NCI-H1930 (cell line): ENCODE measurements at regions not wholly inside any gene's neighbourhood (a gene's known extent, or its start where the extent isn't known, plus 50 kb on each side); places are given as distances from the start of the nearest gene placed in this dataset.
"Not testable (repeated sequence)": the region's sequence is repeated elsewhere in the genome, so short reads cannot be mapped to it uniquely, and the experiment has no call there.

Source experiments
- DNase-seq, 2 experiments: peaks; one replicate each; lab custom pipeline; 2025; lab: John Stamatoyannopoulos, UW

DNA sequence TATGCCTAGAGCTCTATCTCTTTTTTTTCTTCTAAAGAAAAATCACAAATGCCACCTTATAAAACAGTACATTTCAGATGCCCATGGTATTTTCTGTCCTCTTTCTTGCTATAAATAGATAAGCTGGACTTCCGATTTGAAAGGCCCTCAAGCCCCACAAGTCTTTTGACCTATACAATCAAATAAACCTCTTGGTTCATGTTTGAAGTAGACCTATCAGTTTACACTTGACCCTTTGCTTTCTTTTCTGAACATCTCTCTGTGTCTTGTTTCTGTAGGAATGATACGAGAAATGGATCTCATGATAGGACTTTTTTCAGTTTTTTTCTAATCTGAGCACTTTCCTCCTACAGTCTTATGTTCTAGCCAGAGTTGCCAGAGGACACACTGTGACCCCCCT, 327.2 kb downstream of the SOX9 start:
- DNase-seq: no peak

DNA sequence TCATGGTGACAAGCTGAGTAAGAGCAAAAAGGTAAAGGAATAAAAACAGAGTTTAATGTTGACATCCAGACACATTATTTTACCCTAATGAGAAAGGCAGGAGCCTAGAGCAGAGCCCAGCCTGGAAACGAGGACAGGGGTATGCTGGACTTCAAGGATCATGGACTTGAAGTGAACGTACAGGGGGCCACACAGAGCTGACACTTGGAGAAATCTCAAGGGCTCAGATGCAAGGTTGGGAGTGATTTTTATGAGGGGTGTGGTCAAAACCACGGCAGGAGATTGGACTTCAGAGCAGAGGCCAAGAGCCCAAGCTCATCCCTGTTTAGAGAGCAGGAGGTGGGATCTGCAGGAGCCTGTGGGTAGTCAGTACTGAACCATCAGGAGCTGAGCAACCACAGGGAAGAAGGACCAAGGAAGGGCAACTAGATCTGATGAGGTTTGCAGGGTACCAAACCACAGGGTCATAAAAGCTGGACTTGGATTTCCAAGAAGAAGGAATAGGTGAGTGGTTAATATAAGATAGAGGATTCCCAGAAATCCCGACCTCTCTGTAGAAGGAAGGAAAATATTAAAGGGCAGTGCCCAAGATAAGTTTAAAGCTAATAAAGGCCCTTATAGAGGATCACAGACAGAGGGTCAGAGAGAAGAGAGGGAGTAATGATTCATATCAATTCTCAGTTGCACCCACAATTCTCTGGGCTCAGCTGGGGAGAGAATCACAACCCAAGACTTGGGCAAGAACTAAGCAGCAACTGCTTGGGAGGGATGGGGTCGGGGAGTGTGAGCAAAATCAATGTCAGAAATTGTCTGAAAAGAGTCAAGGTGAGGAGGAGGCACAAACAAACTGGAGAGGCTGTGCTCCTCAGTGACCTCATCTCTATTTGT, 331.7 kb downstream of the SOX9 start:
- no peak for DNase-seq

DNA sequence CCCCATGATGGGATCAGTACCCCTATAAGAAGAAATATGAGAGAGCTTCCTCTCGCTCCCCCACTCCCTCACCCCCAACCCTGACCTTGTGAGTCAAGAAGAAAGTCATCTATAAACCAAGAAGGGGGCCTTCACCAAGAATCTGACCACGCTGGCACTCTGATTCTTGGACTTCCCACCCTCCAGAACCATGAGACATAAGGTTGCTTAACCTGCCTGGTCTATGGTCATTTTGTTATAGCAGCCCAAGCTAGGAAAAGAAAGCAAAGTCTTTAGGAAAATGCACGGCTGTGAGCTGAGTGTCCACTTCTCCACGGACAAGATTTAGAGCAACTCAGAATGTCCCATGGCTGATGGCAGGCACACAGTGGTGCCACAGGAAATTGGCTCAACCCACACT, 333.5 kb downstream of the SOX9 start:
- DNase-seq: no peak

DNA sequence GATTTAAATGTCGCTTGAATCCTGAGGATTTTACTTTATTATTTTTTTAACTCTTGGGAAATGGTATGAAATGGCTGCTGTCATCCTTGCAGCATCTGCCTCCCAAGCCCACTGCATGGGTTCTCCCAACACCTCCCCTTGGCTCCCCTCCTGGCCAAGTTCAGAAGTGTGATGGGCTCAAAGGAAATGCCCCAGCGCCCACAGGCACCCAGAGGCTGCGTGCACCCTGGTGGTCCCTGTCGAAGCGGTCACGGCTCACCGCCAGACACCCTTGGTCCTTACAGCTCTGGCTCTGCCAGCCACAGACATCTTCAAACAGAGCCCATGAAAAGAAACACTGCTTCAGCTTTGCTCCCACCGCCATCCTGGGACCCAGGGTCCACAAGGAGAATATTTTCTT, 334.7 kb downstream of the SOX9 start:
- DNase-seq: no peak

DNA sequence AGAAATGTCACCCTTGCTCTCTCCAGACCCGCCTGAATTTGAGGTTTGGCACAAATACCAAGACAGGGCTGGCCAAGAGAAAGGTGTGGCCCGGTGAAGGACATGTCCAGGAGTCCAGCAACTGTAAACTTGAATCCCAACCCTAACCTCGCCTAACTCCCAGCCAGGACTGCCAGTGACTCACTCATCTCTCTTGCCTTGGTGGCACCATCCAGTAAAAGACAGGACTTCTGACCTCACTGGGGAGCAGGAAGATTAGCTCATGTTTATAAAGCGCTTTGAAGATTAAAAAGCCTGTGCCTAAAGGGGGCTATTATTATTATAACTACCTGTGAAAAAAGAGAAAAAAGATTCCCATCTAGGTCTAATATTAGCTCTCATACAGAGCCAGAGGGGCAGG, 335.3 kb downstream of the SOX9 start:
- DNase-seq: no peak

DNA sequence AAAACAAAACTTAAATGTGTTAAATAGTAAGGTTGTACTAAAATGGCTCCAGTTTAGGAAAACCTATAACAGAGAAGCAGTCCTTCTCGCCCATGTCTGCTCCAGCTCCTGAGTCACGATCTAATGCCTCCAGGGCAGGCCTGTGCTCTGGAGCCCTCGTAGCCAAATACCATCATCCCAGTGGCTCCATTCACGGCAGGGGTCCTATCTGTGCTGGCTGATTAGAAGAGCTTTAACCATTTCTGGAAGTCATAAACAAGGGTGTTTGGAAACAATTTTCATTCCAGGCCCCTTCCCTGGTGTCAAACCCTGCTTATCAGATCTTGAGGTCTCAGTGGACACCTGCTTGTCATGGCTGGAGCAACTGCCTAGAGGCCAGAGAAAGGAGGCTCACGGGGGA, 336.9 kb downstream of the SOX9 start:
- DNase-seq: no peak

DNA sequence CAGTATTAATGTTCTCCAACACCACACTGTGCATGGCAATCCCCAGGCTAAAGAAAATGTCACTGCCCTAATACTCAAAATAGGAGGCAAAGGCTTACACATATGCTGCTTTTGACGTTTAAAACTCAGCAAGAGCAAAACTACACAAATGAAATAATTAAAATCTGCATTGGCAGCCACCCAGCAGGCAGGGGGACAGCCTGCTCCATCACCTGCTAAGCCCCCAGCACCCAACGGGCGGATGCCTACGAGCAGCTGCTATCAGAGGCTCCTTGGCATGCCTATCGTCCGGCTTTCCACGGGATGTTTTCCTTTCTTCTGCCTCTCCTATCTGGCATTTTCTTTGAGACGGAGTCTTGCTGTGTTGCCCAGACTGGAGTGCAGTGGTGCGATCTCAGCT, 337.5 kb downstream of the SOX9 start:
- no peak for DNase-seq

DNA sequence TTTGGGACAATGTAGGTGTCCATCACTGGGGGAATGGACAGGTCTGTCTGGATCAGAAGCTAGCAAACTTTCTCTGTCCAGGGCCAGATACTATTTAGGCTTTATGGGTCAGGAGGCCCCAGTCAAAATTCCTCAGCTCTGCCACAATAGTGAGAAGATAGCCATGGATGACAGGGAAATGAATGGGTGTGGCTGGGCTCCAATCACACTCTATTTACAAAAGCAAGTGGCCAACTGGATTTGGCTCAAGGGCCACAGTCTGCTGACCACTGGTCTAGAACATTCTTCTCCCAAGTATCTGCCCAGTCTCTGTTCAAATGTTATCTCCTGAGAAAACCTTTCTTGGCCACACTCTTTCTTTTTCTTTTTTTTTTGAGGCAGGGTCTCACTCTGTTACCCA, 339.9 kb downstream of the SOX9 start:
- DNase-seq: no peak

DNA sequence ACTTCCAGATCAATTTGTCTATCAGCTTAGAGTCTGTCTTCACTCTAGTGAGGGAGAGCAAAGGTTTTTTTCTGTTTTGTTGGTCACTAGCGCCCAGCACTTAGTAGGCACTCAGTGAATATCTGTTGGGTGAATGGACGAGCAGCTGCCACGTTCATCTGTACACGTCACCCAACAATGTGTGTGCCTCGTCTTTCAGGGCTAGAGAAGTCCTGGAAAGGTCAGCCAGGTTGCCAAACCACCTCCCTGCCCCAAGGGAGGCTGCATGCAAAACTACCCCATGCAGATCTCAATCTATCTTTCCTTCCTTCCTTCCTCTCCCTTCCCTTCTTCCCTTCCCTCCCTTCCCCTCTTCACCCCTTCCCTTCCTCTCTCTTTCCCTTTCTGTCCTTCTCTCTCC, 340.9 kb downstream of the SOX9 start:
- DNase-seq: no peak

DNA sequence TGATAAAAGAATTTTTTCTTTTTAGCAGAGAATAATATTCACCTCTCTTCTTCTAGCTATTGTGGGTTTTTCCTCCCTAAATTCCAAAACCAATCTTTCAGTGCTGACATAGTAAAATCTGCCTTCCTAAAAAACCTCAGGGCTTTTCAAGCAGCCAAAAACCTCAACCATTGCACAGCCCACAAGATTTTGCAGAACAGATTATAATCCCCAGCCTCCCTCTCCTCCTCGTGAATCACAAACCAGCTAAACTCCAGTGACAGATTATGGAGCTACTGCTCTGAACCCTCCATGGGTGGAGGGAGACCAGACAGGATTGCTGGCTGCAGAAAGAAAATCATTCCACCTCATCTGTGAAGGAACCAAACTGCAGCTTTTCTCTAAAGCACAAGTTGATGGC, 341.6 kb downstream of the SOX9 start:
- no peak for DNase-seq

DNA sequence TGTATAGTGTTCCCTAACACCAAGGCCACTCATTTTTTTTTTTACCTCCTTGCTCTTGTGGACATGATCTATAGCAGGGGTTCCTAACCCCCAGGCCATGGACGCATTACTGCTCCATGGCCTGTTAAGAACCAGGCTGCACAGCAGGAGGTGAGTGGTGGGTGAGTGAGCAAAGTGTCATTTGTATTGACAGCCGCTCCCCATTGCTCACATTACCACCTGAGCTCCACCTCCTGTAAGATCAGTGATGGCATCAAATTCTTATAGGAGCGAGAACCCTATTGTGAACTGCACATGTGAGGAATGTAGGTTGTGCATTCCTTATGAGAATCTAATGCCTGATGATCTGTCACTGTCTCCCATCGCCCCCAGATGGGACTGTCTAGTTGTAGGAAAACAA, 342.0 kb downstream of the SOX9 start:
- DNase-seq: no peak

DNA sequence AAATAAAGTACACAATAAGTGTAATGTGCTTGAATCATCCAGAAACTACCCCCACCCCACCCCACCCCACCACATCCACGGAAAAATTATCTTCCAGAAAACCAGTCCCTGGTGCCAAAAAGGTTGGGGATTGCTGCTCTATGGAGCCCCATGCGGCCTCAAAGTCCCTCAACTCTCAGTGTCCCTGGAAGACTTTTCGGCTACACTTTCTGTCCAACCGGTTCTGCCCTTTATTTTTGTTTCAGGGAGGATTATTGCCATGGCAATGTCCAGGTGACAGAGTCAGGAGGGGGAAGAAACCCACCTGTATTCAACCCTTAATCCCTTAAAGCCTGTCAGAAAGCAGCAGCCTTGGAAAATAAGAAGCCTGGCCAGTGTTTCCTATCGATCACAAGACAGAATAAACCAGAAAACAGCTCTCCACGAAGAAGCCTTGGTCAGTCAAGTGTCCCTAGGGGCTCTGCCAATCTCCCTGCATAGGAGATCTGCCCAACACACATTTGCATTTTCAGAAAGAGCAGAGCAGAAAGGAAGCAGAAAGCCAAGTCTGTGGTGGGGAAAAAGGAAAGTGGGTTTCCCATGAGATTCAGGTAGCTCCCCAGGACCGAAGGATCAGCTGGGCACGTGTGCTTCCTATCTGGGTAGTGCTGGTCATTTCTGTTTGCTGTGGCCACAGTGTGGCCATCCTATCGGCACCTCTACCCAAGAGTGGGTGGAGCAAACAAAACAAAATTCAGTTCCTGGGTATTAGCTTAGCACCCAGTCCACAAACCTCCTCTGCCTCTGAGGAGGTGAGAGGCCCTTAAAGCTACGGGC, 342.7 kb downstream of the SOX9 start:
- no peak for DNase-seq

DNA sequence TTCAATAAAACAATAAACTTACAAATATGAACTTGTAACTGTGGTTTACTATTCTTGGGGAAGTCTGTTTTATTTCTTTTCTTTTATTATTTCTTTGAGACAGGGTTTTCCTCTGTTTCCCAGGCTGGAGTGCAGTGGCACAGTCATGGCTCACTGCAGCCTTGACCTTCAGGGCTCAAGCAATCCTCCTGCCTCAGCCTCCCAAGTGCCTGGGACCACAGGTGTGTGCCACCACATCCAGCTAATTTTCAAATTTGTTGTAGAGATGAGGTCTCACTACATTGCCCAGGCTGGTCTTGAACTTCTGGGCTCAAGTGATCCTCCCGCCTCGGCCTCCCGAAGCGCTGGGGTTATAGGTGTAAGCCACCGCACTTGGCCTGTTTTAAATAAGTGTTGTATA, 343.4 kb downstream of the SOX9 start:
- not testable (repeated sequence) for DNase-seq

DNA sequence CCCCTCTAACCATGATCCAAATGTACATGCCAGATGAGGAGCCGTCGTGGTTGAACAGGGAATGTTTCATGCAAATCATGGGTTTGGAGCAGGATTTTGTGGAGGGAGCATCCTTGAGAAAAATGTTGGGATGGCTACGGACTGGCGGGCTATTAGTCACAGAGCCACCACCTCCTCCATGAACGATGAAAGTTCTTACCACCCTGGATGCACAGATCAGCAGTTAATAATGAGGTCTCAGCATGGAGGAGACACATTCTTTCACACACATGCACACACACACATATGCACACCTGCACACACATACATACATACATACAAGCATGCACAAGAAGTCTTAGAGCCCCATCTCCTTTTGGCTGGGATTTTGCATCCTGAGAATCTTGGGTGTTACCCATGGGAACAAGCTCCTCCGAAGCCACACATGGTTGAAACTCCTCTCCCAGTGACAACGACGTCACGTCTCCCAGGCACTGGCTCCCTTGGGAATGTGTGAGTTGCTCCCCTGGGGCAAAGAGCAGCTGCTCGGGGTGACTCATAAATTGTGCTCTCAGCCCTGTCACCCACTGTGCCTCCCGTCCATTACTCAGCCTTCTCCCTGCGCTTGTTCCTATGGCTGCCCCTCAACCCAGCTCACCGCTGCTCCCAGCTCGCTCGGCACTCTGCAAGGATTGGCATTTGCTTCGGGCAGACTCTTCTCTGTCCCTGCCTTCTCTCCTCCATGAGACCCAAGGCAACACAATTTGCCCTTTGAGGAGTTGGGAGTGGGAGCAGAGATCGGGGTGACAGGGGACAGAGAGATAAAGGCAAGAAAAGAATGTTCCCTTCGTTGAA, 344.6 kb downstream of the SOX9 start:
- no peak for DNase-seq

DNA sequence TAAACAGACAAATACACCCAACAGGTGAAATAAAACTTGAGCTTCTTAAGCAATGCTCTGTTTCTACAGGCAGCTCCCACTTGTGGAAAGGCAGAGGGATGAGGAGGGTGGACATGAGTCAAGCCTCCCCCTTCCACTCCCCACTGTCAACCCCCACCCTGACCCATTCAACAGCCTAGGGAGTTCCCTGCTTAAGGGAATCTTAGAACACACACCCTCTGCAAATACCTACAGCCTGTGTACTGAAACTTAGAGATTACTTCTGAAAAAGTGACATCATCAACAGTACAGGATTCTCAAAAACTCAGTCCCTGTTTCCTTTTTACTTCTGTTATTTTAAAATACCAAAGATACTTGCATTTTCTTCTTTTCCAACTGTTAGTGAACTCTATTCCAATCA, 345.4 kb downstream of the SOX9 start:
- no peak for DNase-seq

DNA sequence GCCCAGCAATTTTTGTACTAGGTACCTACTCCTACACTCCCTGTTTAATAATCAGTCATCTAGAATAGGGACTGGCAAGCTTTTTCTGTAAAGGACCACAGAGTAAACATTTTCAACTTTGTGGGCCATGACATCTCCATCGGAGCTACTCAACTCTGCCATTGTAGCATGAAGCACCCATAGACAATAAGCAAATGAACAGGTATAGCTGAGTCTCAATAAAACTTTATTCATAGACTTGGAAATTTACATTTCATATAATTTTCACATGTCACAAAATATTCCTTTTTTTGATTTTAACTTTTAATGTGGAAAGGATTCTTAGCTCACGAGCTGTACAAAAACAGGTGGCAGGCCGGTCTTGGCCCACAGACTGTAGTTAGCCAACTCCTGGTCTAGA, 345.8 kb downstream of the SOX9 start:
- no peak for DNase-seq

DNA sequence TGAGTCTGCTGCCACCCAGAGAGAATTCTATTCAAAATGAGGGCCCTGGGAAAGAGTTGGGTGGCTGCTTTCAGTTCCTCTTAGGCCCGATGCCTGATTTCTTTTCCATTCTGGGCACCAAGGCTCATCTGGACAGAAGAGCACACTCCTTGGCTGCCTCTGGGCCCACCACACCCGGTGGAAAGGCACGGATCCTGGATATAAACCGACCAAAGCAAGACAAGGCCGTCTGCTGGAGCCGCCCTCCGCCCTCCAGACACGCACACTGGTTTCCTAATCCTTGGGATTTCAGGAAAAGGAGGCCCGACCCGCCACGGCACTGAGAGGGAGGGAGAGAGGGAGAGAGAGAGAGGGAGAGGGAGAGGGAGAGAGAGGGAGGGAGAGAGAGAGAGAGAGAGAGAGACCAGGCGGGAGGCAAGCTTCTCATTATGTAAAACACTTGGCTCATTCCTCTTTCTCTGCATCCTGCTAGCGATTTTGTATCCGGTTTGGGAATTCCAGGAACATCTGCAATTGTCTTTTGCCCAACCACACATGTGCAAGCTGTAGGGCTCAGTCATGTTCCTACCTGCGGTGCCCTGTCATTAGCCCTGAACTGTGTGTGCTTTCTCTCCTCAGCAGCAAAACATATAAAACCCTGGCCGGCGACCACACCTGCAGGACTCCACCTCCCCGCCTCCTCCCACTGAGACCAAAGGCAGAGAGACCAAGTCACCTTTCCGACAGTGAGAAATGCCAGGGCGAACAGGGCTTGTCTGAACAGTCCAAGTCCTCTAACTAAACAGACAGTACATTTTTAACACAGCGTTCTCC, 347.2 kb downstream of the SOX9 start:
- DNase-seq: no peak

DNA sequence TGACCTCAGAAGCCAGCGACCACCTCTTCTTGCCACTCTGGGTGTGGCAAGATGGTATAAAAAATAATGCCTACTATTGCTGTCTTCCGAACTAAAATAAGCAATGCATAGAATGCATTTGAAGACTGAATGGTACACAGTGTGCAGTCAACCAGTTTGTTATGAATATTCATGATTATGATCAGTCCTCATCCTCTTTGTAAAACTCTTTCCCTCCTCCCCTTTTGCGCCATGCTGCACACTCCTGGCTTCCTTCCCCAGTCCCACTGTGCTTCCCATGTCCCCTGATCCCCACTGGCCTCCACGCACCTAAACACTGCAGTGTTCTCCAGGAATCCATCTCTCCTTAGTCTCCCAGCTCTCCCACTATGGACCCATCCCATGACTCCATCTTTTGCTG, 348.0 kb downstream of the SOX9 start:
- DNase-seq: no peak

DNA sequence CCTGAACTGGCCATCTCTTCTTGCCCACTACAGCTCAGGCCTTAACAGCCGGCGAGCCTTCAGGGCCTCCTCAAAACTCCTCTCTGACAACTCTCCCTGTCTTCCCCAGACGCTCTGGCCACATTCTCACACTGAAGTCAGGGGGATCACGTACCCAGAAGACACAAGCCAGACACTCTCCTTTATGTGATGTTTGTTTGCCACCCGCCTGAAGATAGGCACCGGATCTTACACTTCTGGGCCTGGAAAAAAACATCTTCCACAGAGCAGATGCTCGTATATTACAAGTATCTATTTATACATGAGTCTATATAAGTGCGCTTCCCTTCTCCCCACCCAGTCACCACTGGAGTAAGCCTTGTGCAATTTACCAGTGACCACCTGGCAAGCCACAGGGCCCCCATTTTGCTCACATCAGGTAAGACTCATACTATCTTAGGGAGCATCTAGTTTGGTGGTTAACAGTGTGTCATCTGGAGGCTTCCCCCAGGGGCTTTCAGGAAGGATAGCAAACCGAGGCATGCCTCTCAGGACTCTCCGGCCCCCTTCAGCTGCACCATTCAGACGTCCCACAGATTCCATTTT, 349.4 kb downstream of the SOX9 start:
- DNase-seq: no peak

DNA sequence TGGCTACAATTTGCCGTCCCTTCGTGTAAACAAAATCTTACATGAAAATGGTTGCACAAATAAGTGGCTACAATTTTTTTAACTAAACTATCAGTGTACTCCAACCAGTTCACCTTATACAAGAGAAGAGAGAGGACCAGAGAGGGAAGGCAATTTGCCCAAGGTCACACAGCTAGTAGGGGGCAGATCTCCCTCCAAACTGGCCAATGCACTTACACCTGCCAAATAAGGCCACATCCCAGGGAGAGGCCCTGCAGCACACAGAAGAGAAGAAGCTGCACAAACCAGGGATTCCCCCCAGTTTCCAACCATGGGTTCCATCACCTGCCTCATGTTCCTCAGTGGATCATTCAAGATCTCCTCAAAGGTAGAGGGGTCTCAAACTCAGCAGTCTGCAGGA, 349.9 kb downstream of the SOX9 start:
- DNase-seq: no peak

DNA sequence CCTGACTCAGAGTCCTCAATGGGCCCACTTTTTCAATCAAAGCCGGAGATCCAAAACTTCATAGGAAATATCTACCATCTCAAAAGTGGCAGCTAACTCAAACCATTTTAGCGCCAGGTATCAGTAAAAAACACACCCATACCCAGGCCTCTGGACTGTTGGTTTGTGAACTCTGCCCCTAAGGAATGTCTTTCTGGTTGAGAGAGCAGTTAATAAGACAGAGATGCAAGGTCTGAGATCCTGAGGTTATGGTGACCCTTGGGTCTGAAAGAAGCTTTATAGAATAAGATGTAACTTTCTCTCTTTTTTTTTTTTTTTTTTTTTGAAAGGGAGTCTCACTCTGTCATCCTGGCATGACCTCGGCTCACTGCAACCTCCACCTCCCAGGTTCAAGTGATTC, 350.5 kb downstream of the SOX9 start:
- DNase-seq: no peak
